MM.1S (cell line): ENCODE measurements at regions not wholly inside any gene's neighbourhood (a gene's known extent, or its start where the extent isn't known, plus 50 kb on each side); places are given as distances from the start of the nearest gene placed in this dataset.

Source experiments
- EZH2 ChIP-seq: fragments of 300-600 bp; sonication (generic); optimal IDR thresholded peaks from 2 replicates; pipeline ENCODE3; 2017; ENCODE audit warnings: low read depth, mild to moderate bottlenecking, antibody characterized with exemption, low read length, mixed read lengths
- EZH2phosphoT487 ChIP-seq: fragments of 300-600 bp; sonication (generic); IDR thresholded peaks from 2 replicates; pipeline ENCODE4 v1.6.1; 2018; ENCODE audit warnings: antibody characterized with exemption, low read length
- TF ChIP-seq, protein P1 (sequence below): fragments of 300-600 bp; sonication (generic); IDR thresholded peaks from 2 replicates; pipeline ENCODE4 v1.5.1; 2016; ENCODE audit warnings: antibody characterized with exemption, low read length, mixed read lengths

- TF ChIP-seq, protein P1, sequence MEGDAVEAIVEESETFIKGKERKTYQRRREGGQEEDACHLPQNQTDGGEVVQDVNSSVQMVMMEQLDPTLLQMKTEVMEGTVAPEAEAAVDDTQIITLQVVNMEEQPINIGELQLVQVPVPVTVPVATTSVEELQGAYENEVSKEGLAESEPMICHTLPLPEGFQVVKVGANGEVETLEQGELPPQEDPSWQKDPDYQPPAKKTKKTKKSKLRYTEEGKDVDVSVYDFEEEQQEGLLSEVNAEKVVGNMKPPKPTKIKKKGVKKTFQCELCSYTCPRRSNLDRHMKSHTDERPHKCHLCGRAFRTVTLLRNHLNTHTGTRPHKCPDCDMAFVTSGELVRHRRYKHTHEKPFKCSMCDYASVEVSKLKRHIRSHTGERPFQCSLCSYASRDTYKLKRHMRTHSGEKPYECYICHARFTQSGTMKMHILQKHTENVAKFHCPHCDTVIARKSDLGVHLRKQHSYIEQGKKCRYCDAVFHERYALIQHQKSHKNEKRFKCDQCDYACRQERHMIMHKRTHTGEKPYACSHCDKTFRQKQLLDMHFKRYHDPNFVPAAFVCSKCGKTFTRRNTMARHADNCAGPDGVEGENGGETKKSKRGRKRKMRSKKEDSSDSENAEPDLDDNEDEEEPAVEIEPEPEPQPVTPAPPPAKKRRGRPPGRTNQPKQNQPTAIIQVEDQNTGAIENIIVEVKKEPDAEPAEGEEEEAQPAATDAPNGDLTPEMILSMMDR, result no peak
- TF ChIP-seq EZH2, result no peak
- TF ChIP-seq EZH2phosphoT487, result no peak
Observed at GRCh38 chr4:135775909-135776308, 1574.3 kb upstream of the PABPC4L start.
